Femur (tissue), 1 donor: ENCODE measurements at regions not wholly inside any gene's neighbourhood (a gene's known extent, or its start where the extent isn't known, plus 50 kb on each side); places are given as distances from the start of the nearest gene placed in this dataset.

Experiments used
- DNase-seq: peaks from one replicate; pipeline ENCODE4 v3.0.0-alpha.2; 2017

GRCh38 chr6:145036848-145037567 is 698.3 kb downstream of the EPM2A start:
- no peak for DNase-seq

- no peak for DNase-seq
Measured at GRCh38 chr6:145042559-145042958, 692.8 kb downstream of the EPM2A start.

GRCh38 chr6:145043926-145044500 is 691.3 kb downstream of the EPM2A start:
- DNase-seq, result no peak

GRCh38 chr6:145044641-145045246 is 690.6 kb downstream of the EPM2A start:
- no peak for DNase-seq

- DNase-seq, result no peak
Measured at GRCh38 chr6:145045582-145045981, 689.7 kb downstream of the EPM2A start.

GRCh38 chr6:145047891-145048290 is 687.4 kb downstream of the EPM2A start:
- no peak for DNase-seq

GRCh38 chr6:145051661-145052060 is 683.7 kb downstream of the EPM2A start:
- DNase-seq, result no peak

- no peak for DNase-seq
Measured at GRCh38 chr6:145055567-145055966, 679.8 kb downstream of the EPM2A start.

GRCh38 chr6:145060714-145061113 is 674.6 kb downstream of the EPM2A start:
- no peak for DNase-seq

GRCh38 chr6:145063091-145063490 is 672.2 kb downstream of the EPM2A start:
- no peak for DNase-seq

- DNase-seq, result no peak
Measured at GRCh38 chr6:145067430-145067829, 667.9 kb downstream of the EPM2A start.

- no peak for DNase-seq
Measured at GRCh38 chr6:145068577-145068976, 666.7 kb downstream of the EPM2A start.

GRCh38 chr6:145069966-145070365 is 665.4 kb downstream of the EPM2A start:
- no peak for DNase-seq

- no peak for DNase-seq
Measured at GRCh38 chr6:145070791-145071190, 664.5 kb downstream of the EPM2A start.

GRCh38 chr6:145071836-145072235 is 663.5 kb downstream of the EPM2A start:
- DNase-seq, result no peak

GRCh38 chr6:145073811-145074210 is 661.5 kb downstream of the EPM2A start:
- no peak for DNase-seq

- no peak for DNase-seq
Measured at GRCh38 chr6:145074805-145075204, 660.5 kb downstream of the EPM2A start.

- DNase-seq, result no peak
Measured at GRCh38 chr6:145075425-145075824, 659.9 kb downstream of the EPM2A start.

- no peak for DNase-seq
Measured at GRCh38 chr6:145076115-145076841, 659.0 kb downstream of the EPM2A start.

- no peak for DNase-seq
Measured at GRCh38 chr6:145077382-145077781, 657.9 kb downstream of the EPM2A start.

- no peak for DNase-seq
Measured at GRCh38 chr6:145080651-145081050, 654.7 kb downstream of the EPM2A start.

GRCh38 chr6:145081677-145082076 is 653.6 kb downstream of the EPM2A start:
- DNase-seq, result no peak

GRCh38 chr6:145082359-145082758 is 653.0 kb downstream of the EPM2A start:
- no peak for DNase-seq

GRCh38 chr6:145086197-145086596 is 649.1 kb downstream of the EPM2A start:
- peak; percentile 18 for DNase-seq
